ENCODE measurements at regions not wholly inside any gene's neighbourhood (a gene's known extent, or its start where the extent isn't known, plus 50 kb on each side); places are given as distances from the start of the nearest gene placed in this dataset.

DNA sequence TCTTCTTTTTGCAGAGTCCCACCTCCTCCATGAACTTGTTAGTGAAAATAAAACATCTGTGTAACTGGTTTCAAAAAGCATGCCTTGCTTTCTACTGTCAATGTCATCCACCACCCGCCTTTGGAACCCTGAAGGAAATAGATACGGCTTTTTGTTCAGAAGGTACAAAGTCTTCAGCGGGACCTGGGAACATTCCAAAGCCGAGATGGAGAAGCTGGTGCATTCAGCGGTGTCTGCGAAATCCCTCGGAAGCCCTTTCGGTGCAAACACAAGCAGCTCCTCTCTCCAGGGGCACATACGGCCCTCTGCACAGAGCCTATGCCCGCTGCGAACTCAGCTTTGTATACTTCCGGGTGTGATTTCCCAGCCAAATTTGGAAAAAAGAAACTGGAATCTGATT, 555.8 kb upstream of the SALL3 start:
- TF ChIP-seq, protein P1, sequence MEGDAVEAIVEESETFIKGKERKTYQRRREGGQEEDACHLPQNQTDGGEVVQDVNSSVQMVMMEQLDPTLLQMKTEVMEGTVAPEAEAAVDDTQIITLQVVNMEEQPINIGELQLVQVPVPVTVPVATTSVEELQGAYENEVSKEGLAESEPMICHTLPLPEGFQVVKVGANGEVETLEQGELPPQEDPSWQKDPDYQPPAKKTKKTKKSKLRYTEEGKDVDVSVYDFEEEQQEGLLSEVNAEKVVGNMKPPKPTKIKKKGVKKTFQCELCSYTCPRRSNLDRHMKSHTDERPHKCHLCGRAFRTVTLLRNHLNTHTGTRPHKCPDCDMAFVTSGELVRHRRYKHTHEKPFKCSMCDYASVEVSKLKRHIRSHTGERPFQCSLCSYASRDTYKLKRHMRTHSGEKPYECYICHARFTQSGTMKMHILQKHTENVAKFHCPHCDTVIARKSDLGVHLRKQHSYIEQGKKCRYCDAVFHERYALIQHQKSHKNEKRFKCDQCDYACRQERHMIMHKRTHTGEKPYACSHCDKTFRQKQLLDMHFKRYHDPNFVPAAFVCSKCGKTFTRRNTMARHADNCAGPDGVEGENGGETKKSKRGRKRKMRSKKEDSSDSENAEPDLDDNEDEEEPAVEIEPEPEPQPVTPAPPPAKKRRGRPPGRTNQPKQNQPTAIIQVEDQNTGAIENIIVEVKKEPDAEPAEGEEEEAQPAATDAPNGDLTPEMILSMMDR (conservative IDR thresholded peaks at IDR 0.05; ENCODE audit: low read length) = no peak
- no peak for TF ChIP-seq EZH2phosphoT487 (IDR thresholded peaks at IDR 0.05; ENCODE audit: borderline replicate concordance, low read depth, low read length)
